ENCODE measurements at regions not wholly inside any gene's neighbourhood (a gene's known extent, or its start where the extent isn't known, plus 50 kb on each side); places are given as distances from the start of the nearest gene placed in this dataset.

DNA sequence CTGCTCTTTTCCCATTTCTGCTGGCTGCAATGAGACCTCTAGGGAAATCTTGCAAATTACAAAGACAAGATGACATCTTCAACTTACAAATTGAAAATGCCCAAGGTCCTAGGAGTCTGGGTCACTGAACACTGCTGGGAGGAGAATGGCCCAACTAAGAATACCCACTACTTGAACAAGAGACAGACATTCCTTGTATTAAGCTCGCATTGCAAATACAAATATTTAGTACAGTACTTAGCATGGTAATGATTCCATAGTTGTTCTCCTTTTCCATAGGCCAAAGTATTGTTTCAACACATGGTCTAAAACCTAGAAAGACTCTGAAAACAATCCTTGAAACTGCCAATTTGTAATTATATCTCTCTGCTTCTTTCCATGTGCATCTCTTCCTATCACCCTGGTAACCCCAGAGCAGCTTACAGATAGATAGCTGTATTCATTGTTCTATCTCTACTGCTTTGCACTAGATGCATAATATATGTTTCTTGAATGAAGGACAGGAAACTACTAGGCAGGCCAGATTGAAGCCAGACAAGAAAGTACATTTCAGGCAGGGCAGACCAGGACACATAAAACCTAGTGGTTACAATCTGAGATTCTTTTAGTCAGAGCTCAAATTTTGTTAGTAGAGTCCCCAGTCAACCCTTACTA is 1545.7 kb upstream of the TENM4 start:
- TF ChIP-seq POLR2A (IDR thresholded peaks at IDR 0.05; ENCODE audit: low read length) (no peak), GATA1 (IDR thresholded peaks at IDR 0.05; ENCODE audit: low read depth, low read length) (no peak)
